Gastrocnemius medialis (tissue), 4 donors: ENCODE measurements at regions not wholly inside any gene's neighbourhood (a gene's known extent, or its start where the extent isn't known, plus 50 kb on each side); places are given as distances from the start of the nearest gene placed in this dataset.

ENCODE experiments used
- ATAC-seq, 2 donors: fragments of 150-250 bp; one replicate each; pipeline ENCODE4 v1.9.1; 2016
- DNase-seq, 2 donors: peaks; one replicate each; pipeline ENCODE4 v3.0.0-alpha.2; 2019
- H3K27ac ChIP-seq, 4 donors: fragments of 200-600 bp; sonication (generic); 1 replicate in 1 of 4; 2 replicates in 3 of 4; pipeline ENCODE4 v1.5.1; 2016 to 2018; ENCODE audit warnings: mild to moderate bottlenecking in 2 of 4, moderate library complexity in 1 of 4
- H3K27me3 ChIP-seq, 3 donors: fragments of 200-600 bp; sonication (generic) in 2 of 3; 1 replicate in 1 of 3; 2 replicates in 2 of 3; pipeline versions ENCODE4 v1.5.1 to v1.6.0; 2016 to 2019; ENCODE audit warnings: mild to moderate bottlenecking in 1 of 3, moderate library complexity in 1 of 3
- H3K36me3 ChIP-seq, 2 donors: fragments of 200-600 bp; sonication (generic) in 1 of 2; one replicate each; pipeline ENCODE4 v1.5.1; 2017 to 2018
- H3K4me1 ChIP-seq, 2 donors: fragments of 200-600 bp; sonication (generic) in 1 of 2; one replicate each; pipeline ENCODE4 v1.5.1; 2016 to 2017; ENCODE audit warnings: mild to moderate bottlenecking in 2 of 2
- H3K4me3 ChIP-seq, 4 donors: fragments of 200-600 bp; sonication (generic) in 3 of 4; 1 replicate in 1 of 4; 2 replicates in 3 of 4; pipeline ENCODE4 v1.5.1; 2016 to 2019; ENCODE audit warnings: mild to moderate bottlenecking in 2 of 4
- H3K9me3 ChIP-seq, 3 donors: fragments of 200-600 bp; sonication (generic) in 2 of 3; 1 replicate in 1 of 3; 2 replicates in 2 of 3; pipeline ENCODE4 v1.5.1; 2016 to 2019
- CTCF ChIP-seq, 5 experiments: fragments of 450-650 bp in 3 of 5; fragments of 200-600 bp in 2 of 5; sonication (generic) in 2 of 5; IDR thresholded peaks in 4 of 5; conservative IDR thresholded peaks in 1 of 5; 1 replicate in 4 of 5; 2 replicates in 1 of 5; pipeline ENCODE4 v1.5.1; 2016 to 2019; ENCODE audit warnings: antibody characterized with exemption in 5 of 5, mild to moderate bottlenecking in 3 of 5, moderate library complexity in 3 of 5
- POLR2A ChIP-seq, 2 donors: fragments of 450-650 bp; IDR thresholded peaks; one replicate each; pipeline ENCODE4 v1.6.1; 2017; ENCODE audit warnings: antibody characterized with exemption in 2 of 2, mild to moderate bottlenecking in 2 of 2, moderate library complexity in 2 of 2
- in situ Hi-C, 4 donors: fragments of 200-750 bp; cut with MboI; loops; one replicate each; pipeline versions ENCODE4 v1.15.0 to v1.8.0; 2017; ENCODE audit warnings: low sequenced_read_pairs in 4 of 4
- intact Hi-C: fragments of 100-400 bp; cut with DNase I; formaldehyde crosslinking; loops from one replicate; pipeline ENCODE4 v1.15.1; 2023; ENCODE audit warnings: low total_unique reads

- in situ Hi-C loops (no loop called here), intact Hi-C loops (no loop called here)
- no peaks in the 10 kb centered on the region for H3K9me3 ChIP-seq
- H3K27me3 ChIP-seq, result no peaks in the 10 kb centered on the region
- no peak for TF ChIP-seq CTCF (IDR thresholded peaks at IDR 0.05 in 4 of 5, conservative IDR thresholded peaks at IDR 0.05 in 1 of 5)
- H3K27ac ChIP-seq, result no peak overlapping the region
- H3K4me1 ChIP-seq, result no peaks in the 10 kb centered on the region
- DNase-seq, result no peak
- H3K4me3 ChIP-seq, result no peak overlapping the region
- ATAC-seq, result no peak
- no peaks in the 10 kb centered on the region for H3K36me3 ChIP-seq
Measured at GRCh38 chr14:52202151-52202550, 65.3 kb upstream of the PTGDR start.

- Histone ChIP-seq H3K36me3 (no peaks in the 10 kb centered on the region), H3K27me3 (no peaks in the 10 kb centered on the region), H3K27ac (no peak overlapping the region), H3K9me3 (no peaks in the 10 kb centered on the region), H3K4me3 (no peak overlapping the region), H3K4me1 (no peaks in the 10 kb centered on the region)
- intact Hi-C loops (no loop called here), in situ Hi-C loops (no loop called here)
- TF ChIP-seq CTCF (IDR thresholded peaks at IDR 0.05 in 4 of 5, conservative IDR thresholded peaks at IDR 0.05 in 1 of 5) (no peak), POLR2A (IDR thresholded peaks at IDR 0.05) (no peak)
- DNase-seq (no peak), ATAC-seq (no peak)
Measured at GRCh38 chr14:52190337-52190931, 77.1 kb upstream of the PTGDR start.

GRCh38 chr14:52189325-52189724, 78.2 kb upstream of the PTGDR start:
- H3K36me3 ChIP-seq, result no peaks in the 10 kb centered on the region
- intact Hi-C loops, result no loop called here
- H3K4me1 ChIP-seq, result no peaks in the 10 kb centered on the region
- H3K4me3 ChIP-seq, result no peak overlapping the region
- H3K27me3 ChIP-seq, result no peaks in the 10 kb centered on the region
- no peaks in the 10 kb centered on the region for H3K9me3 ChIP-seq
- H3K27ac ChIP-seq, result no peak overlapping the region
- no peak for ATAC-seq
- in situ Hi-C loops, result no loop called here
- no peak for DNase-seq
- TF ChIP-seq CTCF (IDR thresholded peaks at IDR 0.05 in 4 of 5, conservative IDR thresholded peaks at IDR 0.05 in 1 of 5) (no peak), POLR2A (IDR thresholded peaks at IDR 0.05) (no peak)

GRCh38 chr14:52188381-52188780, 79.1 kb upstream of the PTGDR start:
- Histone ChIP-seq H3K4me3 (no peak overlapping the region), H3K27me3 (no peaks in the 10 kb centered on the region), H3K36me3 (no peaks in the 10 kb centered on the region), H3K27ac (no peak overlapping the region), H3K4me1 (no peaks in the 10 kb centered on the region), H3K9me3 (no peaks in the 10 kb centered on the region)
- no peak for TF ChIP-seq CTCF (IDR thresholded peaks at IDR 0.05 in 4 of 5, conservative IDR thresholded peaks at IDR 0.05 in 1 of 5)
- in situ Hi-C loops, result no loop called here
- intact Hi-C loops, result no loop called here
- DNase-seq (no peak), ATAC-seq (no peak)

GRCh38 chr14:52185178-52185577, 82.3 kb upstream of the PTGDR start:
- no peak for TF ChIP-seq POLR2A (IDR thresholded peaks at IDR 0.05)
- no peak for TF ChIP-seq CTCF (IDR thresholded peaks at IDR 0.05 in 4 of 5, conservative IDR thresholded peaks at IDR 0.05 in 1 of 5)

More at GRCh38 chr14:52185178-52185577, 82.3 kb upstream of the PTGDR start:
- ATAC-seq (no peak), DNase-seq (no peak)
- in situ Hi-C loops (no loop called here), intact Hi-C loops (no loop called here)
- Histone ChIP-seq H3K9me3 (no peaks in the 10 kb centered on the region), H3K36me3 (no peaks in the 10 kb centered on the region), H3K4me1 (no peaks in the 10 kb centered on the region), H3K27me3 (no peaks in the 10 kb centered on the region), H3K4me3 (no peak overlapping the region), H3K27ac (no peak overlapping the region)
